Fibroblast of pulmonary artery (primary cell): ENCODE measurements at regions not wholly inside any gene's neighbourhood (a gene's known extent, or its start where the extent isn't known, plus 50 kb on each side); places are given as distances from the start of the nearest gene placed in this dataset.

Source experiments
- DNase-seq: peaks from one replicate; pipeline ENCODE4 v3.0.0-alpha.2; 2010; ENCODE audit warnings: low read depth
- H3K4me3 ChIP-seq: replicated peaks from 2 replicates; pipeline ENCODE4 v1.5.1; 2011; ENCODE audit warnings: low read depth, mild to moderate bottlenecking, control low read depth, low read length, moderate library complexity
- TF ChIP-seq, protein P1 (sequence below): IDR thresholded peaks from 2 replicates; pipeline ENCODE4 v1.5.1; 2011; ENCODE audit warnings: mild to moderate bottlenecking, control low read depth, low read length, inconsistent platforms; ENCODE audit errors: missing control alignments

DNA sequence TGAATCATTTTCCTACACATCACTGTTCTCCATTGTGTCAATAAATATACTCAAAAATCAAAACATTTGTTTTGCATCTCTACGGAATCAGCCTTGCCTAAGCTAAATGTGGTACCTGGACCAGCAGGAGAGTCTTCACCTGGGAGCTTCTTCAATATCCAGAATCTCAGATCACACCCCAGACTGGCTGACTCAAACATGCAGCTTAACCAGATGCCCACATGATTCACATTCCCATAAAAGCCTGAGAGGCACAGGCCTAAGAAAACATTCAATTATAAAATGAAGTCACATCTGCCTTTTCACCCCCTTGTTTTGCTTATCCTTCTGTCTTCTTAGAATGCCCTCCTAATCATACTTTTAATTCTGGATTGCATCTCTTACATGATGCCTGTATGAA lies 1045.5 kb upstream of the NXPH2 start:
- no peak overlapping the region for H3K4me3 ChIP-seq
- TF ChIP-seq, protein P1, sequence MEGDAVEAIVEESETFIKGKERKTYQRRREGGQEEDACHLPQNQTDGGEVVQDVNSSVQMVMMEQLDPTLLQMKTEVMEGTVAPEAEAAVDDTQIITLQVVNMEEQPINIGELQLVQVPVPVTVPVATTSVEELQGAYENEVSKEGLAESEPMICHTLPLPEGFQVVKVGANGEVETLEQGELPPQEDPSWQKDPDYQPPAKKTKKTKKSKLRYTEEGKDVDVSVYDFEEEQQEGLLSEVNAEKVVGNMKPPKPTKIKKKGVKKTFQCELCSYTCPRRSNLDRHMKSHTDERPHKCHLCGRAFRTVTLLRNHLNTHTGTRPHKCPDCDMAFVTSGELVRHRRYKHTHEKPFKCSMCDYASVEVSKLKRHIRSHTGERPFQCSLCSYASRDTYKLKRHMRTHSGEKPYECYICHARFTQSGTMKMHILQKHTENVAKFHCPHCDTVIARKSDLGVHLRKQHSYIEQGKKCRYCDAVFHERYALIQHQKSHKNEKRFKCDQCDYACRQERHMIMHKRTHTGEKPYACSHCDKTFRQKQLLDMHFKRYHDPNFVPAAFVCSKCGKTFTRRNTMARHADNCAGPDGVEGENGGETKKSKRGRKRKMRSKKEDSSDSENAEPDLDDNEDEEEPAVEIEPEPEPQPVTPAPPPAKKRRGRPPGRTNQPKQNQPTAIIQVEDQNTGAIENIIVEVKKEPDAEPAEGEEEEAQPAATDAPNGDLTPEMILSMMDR: no peak
- no peak for DNase-seq

DNA sequence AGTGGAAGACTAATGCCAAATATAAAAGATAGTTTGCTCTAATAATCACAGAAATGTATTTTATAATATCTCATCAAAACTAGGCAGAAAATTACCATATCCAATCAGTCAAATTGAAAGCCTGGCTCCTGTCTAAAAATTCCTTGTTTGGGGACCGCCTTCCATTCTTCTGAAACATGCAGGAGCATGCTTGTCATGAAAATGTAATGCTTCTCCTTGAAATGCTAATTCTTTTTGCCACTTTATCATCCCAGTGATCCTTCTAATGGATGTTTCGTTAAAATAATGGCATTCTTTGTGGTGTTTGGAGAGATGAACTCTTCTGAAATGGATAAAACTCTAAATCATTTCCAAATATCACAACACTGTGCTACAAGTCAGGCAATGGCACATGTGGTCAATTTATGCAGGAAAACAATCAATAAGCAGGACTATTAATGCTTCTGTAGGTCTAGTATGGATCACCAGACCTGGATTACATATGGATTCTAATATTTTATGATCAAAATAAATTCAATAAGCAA lies 1039.1 kb upstream of the NXPH2 start:
- H3K4me3 ChIP-seq: no peak overlapping the region
- TF ChIP-seq, protein P1: no peak
- DNase-seq: no peak

DNA sequence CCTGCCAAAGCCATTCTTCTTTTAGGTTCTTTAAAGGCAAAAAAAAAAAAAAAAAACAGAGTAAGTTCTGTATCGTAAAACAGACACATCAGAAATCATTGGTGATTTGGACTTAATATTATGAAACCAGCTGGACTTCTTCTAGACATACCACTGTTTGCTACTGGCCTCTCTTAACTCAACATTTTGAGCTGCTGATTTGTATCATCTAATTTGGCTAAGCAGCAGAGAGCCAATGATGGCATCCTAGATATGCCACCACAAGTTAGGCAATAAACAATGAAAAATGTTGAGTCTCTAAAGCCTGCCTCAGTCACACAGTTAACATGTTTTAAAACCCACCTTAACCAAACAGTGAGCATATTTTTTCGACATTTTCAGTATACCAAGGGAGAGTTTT lies 1034.3 kb upstream of the NXPH2 start:
- TF ChIP-seq, protein P1: no peak
- no peak overlapping the region for H3K4me3 ChIP-seq
- DNase-seq: no peak

DNA sequence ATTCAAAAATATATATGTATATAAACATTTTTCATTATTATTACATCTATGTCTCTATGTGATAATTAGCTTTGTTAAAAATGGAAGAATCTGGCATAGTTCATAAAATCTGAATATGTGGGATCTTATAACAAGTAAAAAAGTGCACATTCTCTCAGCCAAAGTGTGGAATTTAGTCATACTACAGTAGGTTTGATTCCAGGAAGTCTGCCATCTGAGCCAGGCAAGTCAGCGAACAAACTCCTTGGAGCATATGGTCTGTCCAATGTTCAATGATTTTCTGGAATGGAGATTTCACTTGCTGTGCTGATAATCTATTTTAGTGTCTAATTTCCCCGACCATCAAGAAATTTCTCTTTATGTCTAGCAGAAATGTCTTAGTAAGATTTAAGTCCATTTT lies 1033.2 kb upstream of the NXPH2 start:
- TF ChIP-seq, protein P1: no peak
- H3K4me3 ChIP-seq: no peak overlapping the region
- DNase-seq: no peak

GRCh38 chr2:139805441-139805840 lies 1025.3 kb upstream of the NXPH2 start:
- no peak overlapping the region for H3K4me3 ChIP-seq
- TF ChIP-seq, protein P1: no peak
- DNase-seq: peak; percentile 4

- TF ChIP-seq, protein P1: no peak
- DNase-seq: no peak
- H3K4me3 ChIP-seq: no peak overlapping the region
Observed at GRCh38 chr2:139798391-139798790, 1018.2 kb upstream of the NXPH2 start.
